IPS-NIHi11 (cell line): ENCODE measurements at regions not wholly inside any gene's neighbourhood (a gene's known extent, or its start where the extent isn't known, plus 50 kb on each side); places are given as distances from the start of the nearest gene placed in this dataset.
"Not testable (repeated sequence)": the region's sequence is repeated elsewhere in the genome, so short reads cannot be mapped to it uniquely, and the experiment has no call there.

Source experiments
- DNase-seq: peaks from one replicate; pipeline ENCODE4 v3.0.0; 2012; ENCODE audit warnings: mixed read lengths, low spot score

- no peak for DNase-seq
Measured at GRCh38 chr20:4465855-4466545, 216.9 kb upstream of the ADRA1D start.

- no peak for DNase-seq
Measured at GRCh38 chr20:4465212-4465611, 216.1 kb upstream of the ADRA1D start.

- not testable (repeated sequence) for DNase-seq
Measured at GRCh38 chr20:4462801-4463200, 213.7 kb upstream of the ADRA1D start.

GRCh38 chr20:4459081-4459480 lies 210.0 kb upstream of the ADRA1D start:
- DNase-seq: no peak

GRCh38 chr20:4457566-4458543 lies 208.8 kb upstream of the ADRA1D start:
- no peak for DNase-seq

GRCh38 chr20:4455996-4456395 lies 206.9 kb upstream of the ADRA1D start:
- no peak for DNase-seq

- no peak for DNase-seq
Measured at GRCh38 chr20:4455301-4455701, 206.2 kb upstream of the ADRA1D start.

- no peak for DNase-seq
Measured at GRCh38 chr20:4454111-4454510, 205.0 kb upstream of the ADRA1D start.

- DNase-seq: no peak
Measured at GRCh38 chr20:4453359-4453758, 204.3 kb upstream of the ADRA1D start.

- no peak for DNase-seq
Measured at GRCh38 chr20:4451487-4452081, 202.5 kb upstream of the ADRA1D start.

GRCh38 chr20:4449957-4450715 lies 201.0 kb upstream of the ADRA1D start:
- no peak for DNase-seq

- no peak for DNase-seq
Measured at GRCh38 chr20:4445784-4446183, 196.7 kb upstream of the ADRA1D start.

GRCh38 chr20:4445331-4445730 lies 196.2 kb upstream of the ADRA1D start:
- DNase-seq: no peak

GRCh38 chr20:4444404-4444803 lies 195.3 kb upstream of the ADRA1D start:
- no peak for DNase-seq

GRCh38 chr20:4443016-4443415 lies 193.9 kb upstream of the ADRA1D start:
- DNase-seq: no peak

GRCh38 chr20:4441871-4442270 lies 192.8 kb upstream of the ADRA1D start:
- DNase-seq: no peak

- no peak for DNase-seq
Measured at GRCh38 chr20:4441191-4441590, 192.1 kb upstream of the ADRA1D start.

- DNase-seq: no peak
Measured at GRCh38 chr20:4439461-4439860, 190.4 kb upstream of the ADRA1D start.

- DNase-seq: no peak
Measured at GRCh38 chr20:4437131-4437530, 188.0 kb upstream of the ADRA1D start.

- DNase-seq: no peak
Measured at GRCh38 chr20:4435671-4436455, 186.8 kb upstream of the ADRA1D start.

GRCh38 chr20:4435225-4435624 lies 186.1 kb upstream of the ADRA1D start:
- DNase-seq: no peak
